ENCODE measurements at regions not wholly inside any gene's neighbourhood (a gene's known extent, or its start where the extent isn't known, plus 50 kb on each side); places are given as distances from the start of the nearest gene placed in this dataset.
A peak's percentile ranks its signal among the peaks of the same experiment; 100 is the strongest.
"Not testable (repeated sequence)": the region's sequence is repeated elsewhere in the genome, so short reads cannot be mapped to it uniquely, and the experiment has no call there.

- no peak for DNase-seq
Observed at GRCh38 chr3:71973274-71974030, 188.5 kb upstream of the PROK2 start.

- DNase-seq = no peak
Observed at GRCh38 chr3:71972031-71972430, 187.1 kb upstream of the PROK2 start.

GRCh38 chr3:71968544-71968943 lies 183.6 kb upstream of the PROK2 start:
- no peak for DNase-seq

GRCh38 chr3:71966185-71966584 lies 181.2 kb upstream of the PROK2 start:
- DNase-seq = no peak

GRCh38 chr3:71964170-71964569 lies 179.2 kb upstream of the PROK2 start:
- DNase-seq = no peak

GRCh38 chr3:71962561-71963240 lies 177.8 kb upstream of the PROK2 start:
- DNase-seq = no peak

- DNase-seq = no peak
Observed at GRCh38 chr3:71961891-71962290, 176.9 kb upstream of the PROK2 start.

- no peak for DNase-seq
Observed at GRCh38 chr3:71961378-71961777, 176.4 kb upstream of the PROK2 start.

GRCh38 chr3:71958533-71958932 lies 173.6 kb upstream of the PROK2 start:
- no peak for DNase-seq

- DNase-seq = no peak
Observed at GRCh38 chr3:71956716-71957115, 171.8 kb upstream of the PROK2 start.

- DNase-seq = no peak
Observed at GRCh38 chr3:71956069-71956340, 171.1 kb upstream of the PROK2 start.

- DNase-seq = peak; percentile 50
Observed at GRCh38 chr3:71955240-71956068, 170.5 kb upstream of the PROK2 start.

GRCh38 chr3:71951842-71952241 lies 166.9 kb upstream of the PROK2 start:
- no peak for DNase-seq

GRCh38 chr3:71951361-71951760 lies 166.4 kb upstream of the PROK2 start:
- DNase-seq = no peak

GRCh38 chr3:71949442-71949841 lies 164.5 kb upstream of the PROK2 start:
- no peak for DNase-seq

GRCh38 chr3:71944482-71945065 lies 159.6 kb upstream of the PROK2 start:
- no peak for DNase-seq

- no peak for DNase-seq
Observed at GRCh38 chr3:71942432-71943187, 157.7 kb upstream of the PROK2 start.

- DNase-seq = no peak
Observed at GRCh38 chr3:71940486-71940885, 155.5 kb upstream of the PROK2 start.

GRCh38 chr3:71938081-71938480 lies 153.1 kb upstream of the PROK2 start:
- not testable (repeated sequence) for DNase-seq

GRCh38 chr3:71936681-71937080 lies 151.7 kb upstream of the PROK2 start:
- DNase-seq = no peak

- DNase-seq = no peak
Observed at GRCh38 chr3:71934520-71935270, 149.7 kb upstream of the PROK2 start.

- DNase-seq = no peak
Observed at GRCh38 chr3:71931922-71932321, 147.0 kb upstream of the PROK2 start.
